Heart left ventricle (tissue), 16 donors: ENCODE measurements at regions not wholly inside any gene's neighbourhood (a gene's known extent, or its start where the extent isn't known, plus 50 kb on each side); places are given as distances from the start of the nearest gene placed in this dataset.
A peak's percentile ranks its signal among the peaks of the same experiment; 100 is the strongest.

Experiments
- ATAC-seq, 4 donors: fragments of 200-7000 bp; cut with Tn5 transposase; one replicate each; pipeline ENCODE4 v1.9.1; 2020 to 2022; ENCODE audit warnings: moderate library complexity in 4 of 4, mild to moderate bottlenecking in 3 of 4, moderate number of reproducible peaks in 1 of 4
- DNase-seq, 5 donors: peaks; one replicate each; pipeline ENCODE4 v3.0.0-alpha.2; 2020
- H3K27ac ChIP-seq, 12 donors: fragments of 200-600 bp; sonication (generic) in 4 of 12; one replicate each; pipeline versions ENCODE4 v1.5.0 to v1.8.0; 2016 to 2022; ENCODE audit warnings: mild to moderate bottlenecking in 2 of 12
- H3K27me3 ChIP-seq, 9 donors: fragments of 200-600 bp; sonication (generic) in 2 of 9; one replicate each; pipeline versions ENCODE4 v1.5.1 to v1.8.0; 2016 to 2022; ENCODE audit warnings: mild to moderate bottlenecking in 3 of 9
- H3K36me3 ChIP-seq, 9 donors: fragments of 200-600 bp; sonication (generic) in 2 of 9; one replicate each; pipeline versions ENCODE4 v1.5.0 to v1.8.0; 2018 to 2022; ENCODE audit warnings: mild to moderate bottlenecking in 2 of 9
- H3K4me1 ChIP-seq, 12 donors: fragments of 200-600 bp; sonication (generic) in 4 of 12; one replicate each; pipeline versions ENCODE4 v1.5.0 to v1.8.0; 2016 to 2022; ENCODE audit warnings: mild to moderate bottlenecking in 3 of 12
- H3K4me3 ChIP-seq, 12 donors: fragments of 200-600 bp; sonication (generic) in 4 of 12; one replicate each; pipeline versions ENCODE4 v1.5.0 to v1.8.0; 2017 to 2022; ENCODE audit warnings: mild to moderate bottlenecking in 9 of 12, moderate library complexity in 4 of 12
- H3K9me3 ChIP-seq, 12 donors: fragments of 200-600 bp; sonication (generic) in 4 of 12; one replicate each; pipeline versions ENCODE4 v1.5.0 to v1.8.0; 2016 to 2022; ENCODE audit warnings: mild to moderate bottlenecking in 1 of 12
- CTCF ChIP-seq, 12 donors: fragments of 200-600 bp; sonication (generic) in 4 of 12; IDR thresholded peaks; one replicate each; pipeline versions ENCODE4 v1.5.0 to v1.8.0; 2018 to 2022; ENCODE audit warnings: antibody characterized with exemption in 12 of 12, mild to moderate bottlenecking in 5 of 12
- POLR2A ChIP-seq, 2 donors: fragments of 450-650 bp; IDR thresholded peaks; one replicate each; pipeline ENCODE4 v1.6.1; 2017; ENCODE audit warnings: antibody characterized with exemption in 2 of 2, mild to moderate bottlenecking in 2 of 2, moderate library complexity in 2 of 2
- WGBS, 4 donors: extraction: QIAGEN DNeasy Blood & Tissue Kit in 2 of 4; methylation state at CpG; one replicate each; pipeline versions ENCODE4 v1.1.5 to v1.1.7; 2013 to 2018; 5-methylcytosine and 5-hydroxymethylcytosine counted together
- intact Hi-C, 10 donors: fragments of 100-400 bp; cut with DNase I; formaldehyde crosslinking; loops; one replicate each; pipeline versions ENCODE4 v1.11.1 to v1.14.2; 2022
- donor health status: ischemic (EF 13 %, LVEDD 7.1; RV severe dilation, severe dysfunction).
- donor health status: healthy with polysubstance abuse.
- donor health status: DM: no; HTN: yes; CAD: no.
- donor health status: DM: no; HTN: no; CAD: no.
- donor health status: ischemic (EF 25% LVEDD 6.9; RV normal size, moderate dysfunction).
- donor health status: ischemic (EF 25% LVEDD 5.7; RV mildly dilated, moderate dysfunction).
- donor health status: healthy.
- donor health status: DM: yes; HTN: yes; CAD: no.
- donor health status: ischemic (EF 35%, LVEDD 5.7; RV mildly dilated, moderate dysfunction).
- donor health status: nonischemic (EF 11% LVEDD 7.7; RV severe dilation, severe dysfunction).
- donor health status: DM: yes; HTN: yes; CAD: no.
- donor health status: PGD.
- donor health status: ischemic (EF 29% LVEDD 5.4; RV normal size, mild dysfunction).
- donor health status: nonischemic (EF 23%, LVEDD 6.1; RV moderate dilation, normal function).

DNA sequence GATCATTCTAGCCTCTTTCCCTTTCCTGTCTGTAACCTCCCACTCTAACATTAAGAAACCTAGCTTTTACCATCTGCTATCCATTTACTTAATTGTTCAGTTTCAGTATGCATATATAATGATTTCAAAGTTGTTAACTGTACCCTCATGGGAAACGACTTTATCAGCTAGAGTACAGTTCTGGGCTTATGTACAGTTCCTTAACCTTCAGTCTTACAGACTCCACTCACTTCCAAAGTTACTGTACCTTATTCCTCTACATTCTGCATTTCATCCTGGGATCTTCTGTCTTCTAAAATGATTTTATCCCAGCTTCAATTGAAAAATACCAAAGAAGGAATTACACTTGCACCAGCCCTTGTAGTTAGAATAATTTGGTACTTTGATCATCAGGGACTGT lies 108.7 kb upstream of the KCNE2 start:
- 68 to 81% (median 76%) methylated on average over 1 of the region's 1 CpG for WGBS, 4 donors

GRCh38 chr21:34260277-34261008 lies 103.4 kb upstream of the KCNE2 start:
- Histone ChIP-seq H3K36me3 (no peaks in the 10 kb centered on the region), H3K27me3 (no peaks in the 10 kb centered on the region), H3K4me1 (no peaks in the 10 kb centered on the region), H3K27ac (no peak overlapping the region), H3K9me3 (peaks cover 0 to 15% (median 0%) of the 10 kb centered on the region in 12 donors), H3K4me3 (no peak overlapping the region)
- DNase-seq (no peak), ATAC-seq (no peak)
- TF ChIP-seq CTCF (IDR thresholded peaks at IDR 0.05) (no peak), POLR2A (IDR thresholded peaks at IDR 0.05) (no peak)
- intact Hi-C loops, result no loop called here
- 79 to 82% (median 81%) methylated on average over 4 of the region's 4 CpGs for WGBS, 4 donors

More for the DNA sequence above, 108.7 kb upstream of the KCNE2 start:
- H3K27me3 ChIP-seq, result no peaks in the 10 kb centered on the region
- H3K9me3 ChIP-seq, result peaks cover 0 to 35% (median 8%) of the 10 kb centered on the region in 12 donors
- intact Hi-C loops, result no loop called here
- TF ChIP-seq POLR2A (IDR thresholded peaks at IDR 0.05) (no peak), CTCF (IDR thresholded peaks at IDR 0.05) (no peak)
- no peak overlapping the region for H3K4me3 ChIP-seq
- H3K27ac ChIP-seq, result no peak overlapping the region
- no peaks in the 10 kb centered on the region for H3K36me3 ChIP-seq
- no peaks in the 10 kb centered on the region for H3K4me1 ChIP-seq
- ATAC-seq (no peak), DNase-seq (no peak)

DNA sequence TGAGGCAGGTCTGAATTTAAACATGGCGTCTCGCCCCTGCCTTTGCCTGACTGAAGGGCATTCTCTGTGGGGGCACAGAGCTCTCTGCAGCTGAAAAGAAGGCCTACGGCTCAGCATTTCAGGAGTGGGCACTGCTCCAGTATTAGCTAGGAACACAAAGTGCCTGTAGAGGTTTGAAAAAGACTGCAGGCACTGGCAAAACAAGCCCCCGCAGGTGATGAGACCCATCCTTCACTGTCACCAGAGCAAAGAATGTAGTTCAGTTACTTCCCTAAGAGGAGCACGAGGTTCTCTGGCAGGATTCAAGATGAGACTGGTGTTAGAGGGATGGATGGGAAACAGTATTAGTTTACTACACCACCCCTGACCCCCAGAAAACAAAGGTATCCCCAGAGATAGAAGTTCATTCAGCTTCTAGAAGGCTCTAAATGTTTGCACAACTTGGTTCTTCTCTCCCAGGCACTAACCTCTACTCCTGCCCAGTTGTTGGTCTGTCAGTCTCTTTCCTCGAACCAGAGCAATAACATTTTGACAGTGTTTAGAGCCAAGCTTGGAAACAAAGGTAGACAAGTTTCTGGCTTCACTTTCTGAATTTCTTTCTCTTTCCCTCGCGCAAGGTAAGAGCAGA lies 101.9 kb upstream of the KCNE2 start:
- no peaks in the 10 kb centered on the region for H3K36me3 ChIP-seq
- intact Hi-C loops, result no loop called here
- H3K4me3 ChIP-seq, result no peak overlapping the region
- no peaks in the 10 kb centered on the region for H3K4me1 ChIP-seq
- peak overlapping the region in 1 of 12 donors; percentile 36 for H3K27ac ChIP-seq
- H3K27me3 ChIP-seq, result no peaks in the 10 kb centered on the region
- H3K9me3 ChIP-seq, result peaks cover 0 to 10% (median 0%) of the 10 kb centered on the region in 12 donors
- 69 to 86% (median 79%) methylated on average over 8 of the region's 8 CpGs for WGBS, 4 donors
- no peak for DNase-seq
- ATAC-seq, result no peak
- no peak for TF ChIP-seq CTCF (IDR thresholded peaks at IDR 0.05)
- no peak for TF ChIP-seq POLR2A (IDR thresholded peaks at IDR 0.05)

- TF ChIP-seq POLR2A (IDR thresholded peaks at IDR 0.05) (no peak), CTCF (IDR thresholded peaks at IDR 0.05) (no peak)
- H3K4me1 ChIP-seq, result no peaks in the 10 kb centered on the region
- WGBS, 4 donors, result 61 to 82% (median 74%) methylated on average over 1 of the region's 1 CpG
- intact Hi-C loops, result no loop called here
- no peak for ATAC-seq
- no peaks in the 10 kb centered on the region for H3K27me3 ChIP-seq
- no peak for DNase-seq
- H3K4me3 ChIP-seq, result no peak overlapping the region
- H3K36me3 ChIP-seq, result no peaks in the 10 kb centered on the region
- H3K9me3 ChIP-seq, result peaks cover 0 to 10% (median 0%) of the 10 kb centered on the region in 12 donors
- no peak overlapping the region for H3K27ac ChIP-seq
Measured at GRCh38 chr21:34262469-34262845, 101.3 kb upstream of the KCNE2 start.
